Subcutaneous abdominal adipose tissue (tissue), 5 donors: ENCODE measurements at regions not wholly inside any gene's neighbourhood (a gene's known extent, or its start where the extent isn't known, plus 50 kb on each side); places are given as distances from the start of the nearest gene placed in this dataset.

Experiments used
- H3K27ac ChIP-seq: one replicate; pipeline ENCODE4 v1.7.0; 2013; ENCODE audit warnings: low read depth, mild to moderate bottlenecking, inconsistent platforms, low read length, moderate library complexity
- H3K27me3 ChIP-seq, 5 donors: one replicate each; pipeline ENCODE4 v1.7.0; 2013; ENCODE audit warnings: low read length in 5 of 5, inconsistent platforms in 1 of 5; ENCODE audit not compliant: control insufficient read depth in 5 of 5, insufficient read depth in 4 of 5
- H3K36me3 ChIP-seq, 5 donors: one replicate each; pipeline ENCODE4 v1.7.0; 2013; ENCODE audit warnings: low read length in 5 of 5; ENCODE audit not compliant: control insufficient read depth in 5 of 5, insufficient read depth in 5 of 5
- H3K4me1 ChIP-seq, 5 donors: one replicate each; pipeline ENCODE4 v1.7.0; 2013; ENCODE audit warnings: low read length in 5 of 5, mild to moderate bottlenecking in 3 of 5, moderate library complexity in 1 of 5; ENCODE audit not compliant: control insufficient read depth in 5 of 5, insufficient read depth in 5 of 5
- H3K4me3 ChIP-seq, 5 donors: one replicate each; pipeline ENCODE4 v1.7.0; 2013; ENCODE audit warnings: low read length in 5 of 5, low read depth in 1 of 5
- H3K9ac ChIP-seq, 5 donors: one replicate each; pipeline ENCODE4 v1.7.0; 2013; ENCODE audit warnings: low read length in 5 of 5, mild to moderate bottlenecking in 4 of 5, moderate library complexity in 3 of 5
- H3K9me3 ChIP-seq, 5 donors: one replicate each; pipeline ENCODE4 v1.7.0; 2013; ENCODE audit warnings: low read length in 5 of 5; ENCODE audit not compliant: control insufficient read depth in 5 of 5
- donor health status: healthy.
- donor health status: healthy.
- donor health status: healthy.
- donor health status: healthy.
- donor health status: healthy.

DNA sequence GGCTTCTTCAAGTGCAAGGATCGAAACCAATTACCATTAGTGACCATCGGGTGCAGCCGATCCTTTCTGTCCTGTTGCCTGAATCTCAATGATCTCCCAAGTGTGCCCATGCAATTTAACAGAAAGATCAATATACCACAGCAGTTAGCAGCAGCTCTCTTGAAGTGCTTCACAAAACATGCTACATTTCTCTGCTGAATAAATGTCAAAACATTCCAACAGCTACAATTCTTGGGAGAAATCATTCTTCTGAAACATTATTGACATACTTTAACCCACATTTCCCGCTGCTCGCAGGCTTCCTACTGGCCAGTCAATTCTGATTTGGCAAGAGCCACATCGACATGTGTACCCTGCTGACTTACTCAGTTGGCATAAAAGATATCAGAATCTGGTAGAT is 907.7 kb downstream of the TMEM182 start:
- peaks cover 0 to 4% (median 0%) of the 10 kb centered on the region in 5 donors for H3K4me1 ChIP-seq
- H3K27me3 ChIP-seq = no peaks in the 10 kb centered on the region
- H3K4me3 ChIP-seq = no peak overlapping the region
- no peak overlapping the region for H3K9ac ChIP-seq
- H3K36me3 ChIP-seq = no peaks in the 10 kb centered on the region
- H3K9me3 ChIP-seq = no peaks in the 10 kb centered on the region
- no peak overlapping the region for H3K27ac ChIP-seq
